ENCODE measurements at regions not wholly inside any gene's neighbourhood (a gene's known extent, or its start where the extent isn't known, plus 50 kb on each side); places are given as distances from the start of the nearest gene placed in this dataset.

GRCh38 chr9:71353720-71354119 lies 232.3 kb upstream of the TRPM3 start:
- no peak for DNase-seq (ENCODE audit: low spot score in 2 of 2)
- peaks cover 0 to 3% (median 0%) of the 10 kb centered on the region in 4 donors for H3K4me1 ChIP-seq
- H3K9me3 ChIP-seq, result no peaks in the 10 kb centered on the region
- H3K27me3 ChIP-seq, result no peaks in the 10 kb centered on the region
- H3K4me3 ChIP-seq, result no peak overlapping the region
- no peaks in the 10 kb centered on the region for H3K36me3 ChIP-seq
- TF ChIP-seq EP300 (IDR thresholded peaks at IDR 0.05) (no peak), CTCF (IDR thresholded peaks at IDR 0.05) (no peak), POLR2A (IDR thresholded peaks at IDR 0.05) (no peak)
- WGBS, 2 donors, result 89 to 93% methylated on average over 2 of the region's 2 CpGs
- H3K27ac ChIP-seq, result no peak overlapping the region

GRCh38 chr9:71352837-71353236 lies 231.4 kb upstream of the TRPM3 start:
- no peak overlapping the region for H3K4me3 ChIP-seq
- no peaks in the 10 kb centered on the region for H3K9me3 ChIP-seq
- no peak overlapping the region for H3K27ac ChIP-seq
- H3K27me3 ChIP-seq, result no peaks in the 10 kb centered on the region
- 60 to 63% methylated on average over 5 of the region's 5 CpGs for WGBS, 2 donors
- H3K4me1 ChIP-seq, result peaks cover 0 to 3% (median 0%) of the 10 kb centered on the region in 4 donors
- no peaks in the 10 kb centered on the region for H3K36me3 ChIP-seq
- DNase-seq (ENCODE audit: low spot score in 2 of 2), result no peak
- TF ChIP-seq EP300 (IDR thresholded peaks at IDR 0.05) (no peak), CTCF (IDR thresholded peaks at IDR 0.05) (no peak), POLR2A (IDR thresholded peaks at IDR 0.05) (no peak)

- H3K27me3 ChIP-seq, result no peaks in the 10 kb centered on the region
- no peaks in the 10 kb centered on the region for H3K36me3 ChIP-seq
- no peaks in the 10 kb centered on the region for H3K4me1 ChIP-seq
- no peak overlapping the region for H3K27ac ChIP-seq
- H3K9me3 ChIP-seq, result no peaks in the 10 kb centered on the region
- TF ChIP-seq CTCF (IDR thresholded peaks at IDR 0.05) (no peak), POLR2A (IDR thresholded peaks at IDR 0.05) (no peak), EP300 (IDR thresholded peaks at IDR 0.05) (no peak)
- WGBS, 2 donors, result 72 to 79% methylated on average over 4 of the region's 4 CpGs
- H3K4me3 ChIP-seq, result no peak overlapping the region
- no peak for DNase-seq (ENCODE audit: low spot score in 2 of 2)
These were observed 227.8 kb upstream of the TRPM3 start for GRCh38 chr9:71349218-71349617.

- H3K4me3 ChIP-seq, result no peak overlapping the region
- no peak overlapping the region for H3K27ac ChIP-seq
- WGBS, 2 donors, result 72 to 88% methylated on average over 3 of the region's 3 CpGs
- peaks cover 0 to 9% (median 0%) of the 10 kb centered on the region in 4 donors for H3K9me3 ChIP-seq
- H3K27me3 ChIP-seq, result no peaks in the 10 kb centered on the region
- H3K36me3 ChIP-seq, result no peaks in the 10 kb centered on the region
- H3K4me1 ChIP-seq, result no peaks in the 10 kb centered on the region
- no peak for DNase-seq (ENCODE audit: low spot score in 2 of 2)
- no peak for TF ChIP-seq EP300 (IDR thresholded peaks at IDR 0.05)
These were observed 211.9 kb upstream of the TRPM3 start for GRCh38 chr9:71333321-71333720.

- no peak for DNase-seq (ENCODE audit: low spot score in 2 of 2)
- Histone ChIP-seq H3K4me1 (no peaks in the 10 kb centered on the region), H3K4me3 (no peak overlapping the region), H3K27me3 (no peaks in the 10 kb centered on the region), H3K9me3 (no peaks in the 10 kb centered on the region), H3K36me3 (no peaks in the 10 kb centered on the region), H3K27ac (no peak overlapping the region)
- 54 to 75% methylated on average over 2 of the region's 2 CpGs for WGBS, 2 donors
- TF ChIP-seq CTCF (IDR thresholded peaks at IDR 0.05) (no peak), POLR2A (IDR thresholded peaks at IDR 0.05) (no peak), EP300 (IDR thresholded peaks at IDR 0.05) (no peak)
These were observed 210.2 kb upstream of the TRPM3 start for GRCh38 chr9:71331603-71332002.

GRCh38 chr9:71329873-71330272 lies 208.5 kb upstream of the TRPM3 start:
- H3K27me3 ChIP-seq, result no peaks in the 10 kb centered on the region
- TF ChIP-seq POLR2A (IDR thresholded peaks at IDR 0.05), result no peak
- no peak for TF ChIP-seq EP300 (IDR thresholded peaks at IDR 0.05)
- TF ChIP-seq CTCF (IDR thresholded peaks at IDR 0.05), result no peak
- DNase-seq (ENCODE audit: low spot score in 2 of 2), result no peak
- WGBS, 2 donors, result 76 to 82% methylated on average over 3 of the region's 3 CpGs
- H3K36me3 ChIP-seq, result no peaks in the 10 kb centered on the region
- H3K27ac ChIP-seq, result no peak overlapping the region
- no peaks in the 10 kb centered on the region for H3K9me3 ChIP-seq
- H3K4me1 ChIP-seq, result no peaks in the 10 kb centered on the region
- H3K4me3 ChIP-seq, result no peak overlapping the region

All from tibial nerve (tissue), 4 donors.